Fibroblast of the aortic adventitia (primary cell): ENCODE measurements at regions not wholly inside any gene's neighbourhood (a gene's known extent, or its start where the extent isn't known, plus 50 kb on each side); places are given as distances from the start of the nearest gene placed in this dataset.

Experiments used
- DNase-seq: peaks from one replicate; pipeline ENCODE4 v3.0.0-alpha.2; 2010; ENCODE audit warnings: low read depth
- H3K4me3 ChIP-seq: 2 replicates; pipeline ENCODE4 v1.5.1; 2011; ENCODE audit warnings: low read depth, mild to moderate bottlenecking, control low read depth, low read length, moderate library complexity
- TF ChIP-seq, protein P1 (sequence below): IDR thresholded peaks from 2 replicates; pipeline ENCODE4 v1.5.1; 2011; ENCODE audit warnings: mild to moderate bottlenecking, low read length, control low read depth, inconsistent platforms; ENCODE audit not compliant: insufficient read depth

DNA sequence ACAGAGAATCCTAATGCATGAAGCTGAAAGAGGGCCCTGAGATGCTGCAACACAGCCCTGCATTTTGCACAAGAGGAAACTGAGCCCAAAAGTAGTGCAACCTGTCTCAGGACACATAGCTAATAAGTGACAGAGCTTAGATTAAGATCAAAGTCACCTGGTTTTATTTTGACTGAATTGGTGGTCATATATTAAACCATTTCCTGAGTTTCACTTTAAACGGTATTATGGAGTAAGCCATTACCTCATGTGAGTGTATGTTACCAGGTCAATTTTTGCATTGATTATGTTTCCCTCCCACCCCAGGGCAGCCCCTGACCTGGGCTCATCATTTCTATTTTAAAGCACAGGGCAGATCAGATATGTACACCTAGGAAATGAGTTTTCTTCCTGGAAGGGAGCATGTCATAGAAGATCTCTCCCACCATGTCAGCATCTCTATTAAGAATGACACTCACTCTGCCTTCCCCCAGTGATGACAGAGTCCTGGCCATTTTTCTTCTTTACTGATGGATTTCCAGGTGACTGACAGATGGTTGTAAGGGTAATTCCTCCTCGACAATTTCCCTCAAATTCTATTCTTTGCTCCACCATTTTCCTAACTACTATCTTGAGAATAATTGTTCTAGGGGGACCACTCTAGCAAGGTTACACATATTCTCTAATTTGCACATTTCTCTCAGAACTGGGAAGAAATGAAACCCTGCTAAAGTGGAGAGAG lies 441.3 kb upstream of the SLC14A2 start:
- DNase-seq = no peak
- TF ChIP-seq, protein P1, sequence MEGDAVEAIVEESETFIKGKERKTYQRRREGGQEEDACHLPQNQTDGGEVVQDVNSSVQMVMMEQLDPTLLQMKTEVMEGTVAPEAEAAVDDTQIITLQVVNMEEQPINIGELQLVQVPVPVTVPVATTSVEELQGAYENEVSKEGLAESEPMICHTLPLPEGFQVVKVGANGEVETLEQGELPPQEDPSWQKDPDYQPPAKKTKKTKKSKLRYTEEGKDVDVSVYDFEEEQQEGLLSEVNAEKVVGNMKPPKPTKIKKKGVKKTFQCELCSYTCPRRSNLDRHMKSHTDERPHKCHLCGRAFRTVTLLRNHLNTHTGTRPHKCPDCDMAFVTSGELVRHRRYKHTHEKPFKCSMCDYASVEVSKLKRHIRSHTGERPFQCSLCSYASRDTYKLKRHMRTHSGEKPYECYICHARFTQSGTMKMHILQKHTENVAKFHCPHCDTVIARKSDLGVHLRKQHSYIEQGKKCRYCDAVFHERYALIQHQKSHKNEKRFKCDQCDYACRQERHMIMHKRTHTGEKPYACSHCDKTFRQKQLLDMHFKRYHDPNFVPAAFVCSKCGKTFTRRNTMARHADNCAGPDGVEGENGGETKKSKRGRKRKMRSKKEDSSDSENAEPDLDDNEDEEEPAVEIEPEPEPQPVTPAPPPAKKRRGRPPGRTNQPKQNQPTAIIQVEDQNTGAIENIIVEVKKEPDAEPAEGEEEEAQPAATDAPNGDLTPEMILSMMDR = no peak
- H3K4me3 ChIP-seq = no peak overlapping the region

DNA sequence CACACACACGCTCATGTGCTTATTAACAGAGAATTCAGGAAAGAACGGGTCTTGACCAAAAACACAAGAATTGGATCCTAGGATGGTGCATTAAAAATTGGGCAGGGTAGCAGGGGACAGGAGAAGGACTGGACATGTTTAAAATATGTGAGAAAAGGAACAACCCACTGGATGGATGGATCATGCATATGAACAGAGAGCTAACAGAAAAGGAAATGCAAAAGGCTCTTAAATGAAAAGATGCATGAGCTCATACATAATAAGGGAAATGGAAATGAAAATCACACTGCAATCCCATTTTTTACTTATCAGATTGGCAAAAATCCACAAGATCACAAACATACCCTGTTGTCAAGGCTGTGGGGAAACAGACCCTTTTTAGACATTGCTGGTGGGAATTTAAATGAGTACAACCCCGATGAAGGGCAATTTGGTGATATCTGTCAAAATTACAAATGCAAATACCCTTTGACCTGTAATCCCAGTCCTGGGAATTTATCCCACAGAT lies 440.6 kb upstream of the SLC14A2 start:
- DNase-seq = no peak
- TF ChIP-seq, protein P1 = no peak
- no peak overlapping the region for H3K4me3 ChIP-seq

DNA sequence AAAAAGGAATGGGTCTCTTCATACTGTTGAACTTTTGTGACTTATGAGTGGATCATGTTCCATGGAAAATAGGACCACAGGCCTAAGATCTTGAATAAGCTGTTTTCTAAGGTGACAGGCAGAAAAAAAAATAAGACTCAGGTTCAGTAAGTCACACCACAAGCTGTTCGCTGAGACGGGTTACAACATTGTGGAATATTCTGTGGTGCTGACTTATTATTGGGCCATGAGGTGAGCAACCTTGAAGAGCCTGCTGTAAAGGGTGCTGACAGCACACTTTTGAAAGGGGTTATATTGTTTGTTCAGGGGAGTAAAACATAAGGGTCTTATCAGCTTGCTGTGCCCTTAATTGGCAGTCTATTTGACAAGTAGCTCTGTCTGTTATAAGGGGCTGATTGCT lies 439.8 kb upstream of the SLC14A2 start:
- no peak overlapping the region for H3K4me3 ChIP-seq
- TF ChIP-seq, protein P1 = no peak
- DNase-seq = no peak

DNA sequence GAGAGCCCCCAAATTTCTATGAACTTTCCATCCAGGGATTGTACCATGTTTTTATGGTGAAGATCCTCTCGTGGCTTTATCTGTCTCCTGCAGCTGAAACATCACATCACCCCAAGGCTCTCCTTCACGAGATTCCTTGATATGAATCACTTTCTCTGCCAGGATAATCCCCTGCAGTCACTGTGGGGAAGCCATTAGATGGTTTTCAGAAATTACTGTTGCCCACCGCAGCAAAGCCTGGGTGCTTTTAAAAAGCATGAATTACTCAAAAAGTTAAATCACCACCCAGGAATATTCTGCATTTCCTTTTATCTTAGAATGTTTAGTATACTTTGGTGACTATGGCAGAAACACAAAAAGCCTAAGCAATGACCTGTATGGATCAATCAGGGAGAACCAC lies 428.4 kb upstream of the SLC14A2 start:
- DNase-seq = no peak

DNA sequence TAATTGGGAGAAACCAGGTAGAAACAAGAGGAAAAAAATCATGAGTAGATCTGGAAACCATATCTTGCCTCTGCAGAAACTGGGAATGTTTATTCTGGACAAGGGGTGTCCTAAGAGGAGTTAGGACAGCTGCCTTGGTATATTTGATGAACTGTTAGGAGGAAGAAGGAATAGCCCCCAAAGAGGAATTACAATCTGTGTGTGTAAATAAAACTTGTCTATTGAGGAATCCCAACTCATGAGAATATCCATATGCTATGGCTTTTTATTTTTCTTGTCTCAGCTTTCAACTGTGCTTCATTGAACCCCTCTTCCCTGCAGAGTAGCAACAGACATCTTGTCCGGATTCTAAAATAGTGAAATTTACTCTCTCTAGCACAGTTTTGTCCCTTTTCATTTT lies 423.5 kb upstream of the SLC14A2 start:
- TF ChIP-seq, protein P1 = no peak
- DNase-seq = no peak
- no peak overlapping the region for H3K4me3 ChIP-seq

More for the DNA sequence above, 428.4 kb upstream of the SLC14A2 start:
- TF ChIP-seq, protein P1 = no peak
- no peak overlapping the region for H3K4me3 ChIP-seq

DNA sequence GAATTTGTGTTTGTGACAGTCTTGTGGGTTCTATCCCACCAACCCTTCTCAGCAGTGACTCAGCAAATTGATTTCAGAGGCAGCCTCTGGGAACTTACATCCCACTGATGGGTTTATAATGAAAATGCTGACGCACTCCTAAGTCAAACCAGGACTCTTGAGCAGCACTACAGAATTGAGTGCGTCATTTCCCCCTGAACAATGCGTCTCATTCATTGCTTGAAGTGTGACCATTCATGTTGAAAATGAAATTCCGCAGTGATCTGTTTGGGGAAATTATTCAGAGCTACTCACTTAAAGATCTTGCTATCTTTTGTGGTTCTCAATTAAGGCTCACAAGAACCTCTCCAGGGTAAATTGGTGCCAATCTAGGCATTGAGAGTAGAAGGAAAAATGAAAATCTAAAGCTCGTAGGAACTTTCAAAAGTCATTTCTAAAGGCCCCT lies 417.7 kb upstream of the SLC14A2 start:
- TF ChIP-seq, protein P1 = no peak
- H3K4me3 ChIP-seq = no peak overlapping the region
- peak; percentile 44 for DNase-seq
